GM10266 (cell line): ENCODE measurements at regions not wholly inside any gene's neighbourhood (a gene's known extent, or its start where the extent isn't known, plus 50 kb on each side); places are given as distances from the start of the nearest gene placed in this dataset.

Experiments
- DNase-seq: peaks from one replicate; pipeline ENCODE4 v3.0.0; 2012; ENCODE audit errors: extremely low spot score
- TF ChIP-seq, protein P1 (sequence below): IDR thresholded peaks from 2 replicates; pipeline ENCODE4 v1.5.1; 2012; ENCODE audit warnings: mild to moderate bottlenecking, low read depth; ENCODE audit not compliant: control insufficient read depth, insufficient read depth; ENCODE audit errors: missing control alignments

DNA sequence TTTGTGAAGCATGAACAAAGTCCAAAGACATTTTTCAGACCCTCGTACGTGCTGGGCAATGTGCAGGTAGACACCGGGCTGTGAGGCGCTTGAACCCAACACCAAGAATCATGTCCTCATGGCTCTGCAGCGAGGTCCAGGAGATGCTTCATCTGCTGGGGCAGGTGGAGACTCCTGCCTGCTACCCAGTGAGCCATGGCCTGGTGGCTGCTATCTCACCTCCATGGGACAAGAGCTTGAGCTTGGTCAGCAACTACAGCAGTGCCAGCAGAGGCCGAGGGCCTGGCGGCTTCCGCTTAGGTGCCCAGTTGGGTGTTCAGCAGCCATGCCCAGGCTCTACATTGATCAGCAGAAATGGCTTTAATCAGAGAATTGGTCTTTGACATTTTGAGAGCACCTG lies 281.0 kb upstream of the HS6ST1 start:
- TF ChIP-seq, protein P1, sequence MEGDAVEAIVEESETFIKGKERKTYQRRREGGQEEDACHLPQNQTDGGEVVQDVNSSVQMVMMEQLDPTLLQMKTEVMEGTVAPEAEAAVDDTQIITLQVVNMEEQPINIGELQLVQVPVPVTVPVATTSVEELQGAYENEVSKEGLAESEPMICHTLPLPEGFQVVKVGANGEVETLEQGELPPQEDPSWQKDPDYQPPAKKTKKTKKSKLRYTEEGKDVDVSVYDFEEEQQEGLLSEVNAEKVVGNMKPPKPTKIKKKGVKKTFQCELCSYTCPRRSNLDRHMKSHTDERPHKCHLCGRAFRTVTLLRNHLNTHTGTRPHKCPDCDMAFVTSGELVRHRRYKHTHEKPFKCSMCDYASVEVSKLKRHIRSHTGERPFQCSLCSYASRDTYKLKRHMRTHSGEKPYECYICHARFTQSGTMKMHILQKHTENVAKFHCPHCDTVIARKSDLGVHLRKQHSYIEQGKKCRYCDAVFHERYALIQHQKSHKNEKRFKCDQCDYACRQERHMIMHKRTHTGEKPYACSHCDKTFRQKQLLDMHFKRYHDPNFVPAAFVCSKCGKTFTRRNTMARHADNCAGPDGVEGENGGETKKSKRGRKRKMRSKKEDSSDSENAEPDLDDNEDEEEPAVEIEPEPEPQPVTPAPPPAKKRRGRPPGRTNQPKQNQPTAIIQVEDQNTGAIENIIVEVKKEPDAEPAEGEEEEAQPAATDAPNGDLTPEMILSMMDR, result no peak
- no peak for DNase-seq

DNA sequence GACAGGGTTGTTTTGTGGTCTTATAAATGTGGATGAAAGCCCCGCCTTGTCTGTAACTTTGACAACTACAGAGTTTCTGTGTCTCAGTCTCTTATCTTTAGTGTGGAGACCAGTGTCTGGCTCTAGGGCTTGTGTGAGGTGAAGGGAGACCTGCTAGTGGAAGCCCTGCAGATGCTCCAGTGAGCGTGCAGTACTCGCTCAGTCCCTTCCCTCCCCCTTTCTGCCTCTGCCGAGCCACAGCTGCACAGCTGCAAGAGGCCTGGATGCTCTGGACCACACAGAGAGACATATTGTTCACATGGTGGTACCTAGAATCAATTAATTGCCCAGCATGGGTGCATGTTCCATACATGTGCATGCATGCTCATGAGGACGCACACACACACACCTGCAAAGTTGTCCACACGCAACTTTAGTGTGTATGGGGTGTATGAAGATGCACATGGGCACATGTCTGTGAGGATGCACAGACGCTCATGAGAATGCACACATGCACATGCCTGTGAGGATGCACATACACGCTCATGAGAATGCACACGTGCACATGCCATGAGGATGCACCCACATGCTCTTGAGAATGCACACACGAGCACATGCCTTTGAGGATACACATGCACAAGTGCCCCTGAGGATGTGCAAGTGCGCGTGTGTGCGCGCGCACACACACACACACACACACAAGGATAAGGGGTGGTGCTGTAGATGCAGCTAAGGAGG lies 282.1 kb upstream of the HS6ST1 start:
- TF ChIP-seq, protein P1, result no peak
- DNase-seq, result no peak

DNA sequence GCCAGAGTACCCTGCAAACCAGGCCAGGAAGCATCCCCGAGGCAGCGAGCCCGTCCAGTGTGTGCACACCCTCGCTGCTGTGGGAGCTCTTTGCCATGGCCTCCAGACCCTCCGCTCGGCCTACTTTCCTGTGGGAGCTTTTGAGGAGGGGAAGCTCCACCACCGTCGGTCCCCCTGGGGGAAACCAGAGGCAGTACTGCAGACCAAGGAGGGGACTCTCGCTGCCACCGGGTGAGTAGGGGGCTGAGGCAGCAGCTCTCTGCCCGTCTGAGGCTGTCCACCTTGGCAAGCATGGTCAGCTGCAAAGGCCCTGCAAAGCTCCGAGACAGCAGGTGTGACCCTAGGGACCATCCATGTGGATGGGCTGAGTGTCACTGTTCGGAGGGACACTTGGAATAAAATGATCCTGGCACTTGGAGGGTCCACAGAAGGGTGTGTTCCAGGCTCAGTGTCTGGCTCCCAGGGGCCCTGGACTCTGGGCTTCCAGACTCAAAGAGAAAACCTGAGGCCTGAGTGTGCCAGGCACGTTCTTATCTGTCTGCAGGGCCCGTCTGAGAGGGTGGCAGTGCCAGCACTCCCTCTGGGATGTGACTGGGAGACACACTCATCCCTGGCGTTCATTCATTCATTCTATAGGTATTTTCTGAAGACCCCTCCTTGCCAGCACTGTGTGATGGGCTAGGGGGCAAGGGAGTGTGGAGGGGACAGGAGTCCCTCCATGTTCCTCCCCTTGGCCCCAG lies 282.8 kb upstream of the HS6ST1 start:
- no peak for DNase-seq
- TF ChIP-seq, protein P1, result no peak

DNA sequence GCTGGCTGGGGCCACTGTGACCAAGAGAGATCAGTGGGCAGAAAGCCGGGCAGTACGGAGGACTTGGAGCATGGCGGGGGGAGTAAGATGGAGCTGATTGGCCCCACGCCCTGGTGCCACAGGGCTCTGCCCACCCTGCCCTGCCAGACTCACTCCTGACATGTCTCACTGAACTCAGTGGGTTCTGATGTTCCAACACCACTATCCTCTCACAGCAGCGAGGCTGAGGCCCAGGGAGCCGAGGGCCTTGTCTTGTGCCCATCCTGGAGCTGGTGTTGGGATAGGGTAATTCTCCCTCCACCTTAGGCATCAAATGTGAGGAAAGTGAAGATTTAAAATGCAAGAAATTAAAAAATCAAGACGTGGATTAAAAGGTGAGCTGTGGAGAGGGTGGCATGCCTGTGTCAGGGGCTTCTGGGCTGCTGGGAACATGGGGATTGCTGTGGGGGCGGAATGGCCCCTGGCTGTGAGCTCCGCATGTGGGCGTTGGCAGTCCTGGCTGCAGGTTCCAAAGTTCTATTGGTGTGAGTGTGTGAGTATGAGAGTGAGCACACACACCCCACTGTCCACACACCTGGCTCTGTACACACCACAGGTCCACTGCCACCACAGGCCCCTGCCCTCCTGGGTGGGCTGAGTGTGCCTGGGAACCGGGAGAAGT lies 283.5 kb upstream of the HS6ST1 start:
- TF ChIP-seq, protein P1, result no peak
- DNase-seq, result no peak

DNA sequence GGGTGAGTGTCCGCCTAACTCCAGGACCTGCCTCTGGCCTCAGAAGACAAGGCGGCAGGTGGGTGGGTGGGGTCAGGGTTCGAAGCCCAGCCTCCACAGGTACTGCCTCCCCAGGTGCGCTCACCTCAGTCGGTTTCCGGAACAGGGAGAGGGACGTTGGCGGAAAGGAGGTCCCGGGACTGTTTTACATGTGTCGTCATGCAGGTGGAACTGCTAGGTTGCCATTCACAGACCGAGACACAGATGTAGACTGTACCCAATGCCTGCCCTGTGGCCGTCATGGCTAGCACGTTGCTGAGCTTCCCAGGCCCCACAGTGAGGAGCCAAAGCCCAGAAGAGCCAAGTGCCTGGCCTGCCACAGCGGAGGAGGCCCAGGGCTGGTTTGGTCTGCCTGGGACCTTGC lies 284.0 kb upstream of the HS6ST1 start:
- DNase-seq, result no peak
- TF ChIP-seq, protein P1, result no peak

DNA sequence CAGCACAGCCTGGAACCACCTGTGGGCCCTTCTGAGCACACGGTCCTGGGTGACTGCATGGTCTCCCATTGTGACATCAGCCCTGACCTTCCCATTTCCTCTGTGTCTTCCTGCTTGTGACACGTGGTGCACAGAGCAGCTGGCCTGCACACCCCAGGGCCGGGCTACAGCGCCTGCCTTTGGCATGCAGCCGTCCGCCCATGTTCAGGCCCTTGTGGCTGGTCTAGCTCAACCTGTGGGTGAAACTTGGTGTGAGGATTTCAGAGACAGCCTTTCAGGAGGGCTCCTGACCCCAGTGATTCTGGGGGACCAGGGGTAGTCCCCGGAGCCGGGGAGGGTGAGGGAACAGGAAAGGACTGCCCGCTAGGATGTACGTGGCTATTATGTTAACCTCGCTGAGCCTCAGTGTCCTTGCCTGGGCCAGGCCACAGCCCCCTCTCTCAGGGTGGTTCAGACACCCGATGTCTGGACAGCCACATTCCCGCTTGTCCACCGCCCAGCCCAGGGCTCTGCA lies 284.8 kb upstream of the HS6ST1 start:
- no peak for DNase-seq
- TF ChIP-seq, protein P1, result no peak
